Mesothelial cell of epicardium (in vitro differentiated cells): ENCODE measurements at regions not wholly inside any gene's neighbourhood (a gene's known extent, or its start where the extent isn't known, plus 50 kb on each side); places are given as distances from the start of the nearest gene placed in this dataset.

Experiments
- DNase-seq, 2 experiments: peaks; one replicate each; pipeline ENCODE4 v3.0.0; 2021; ENCODE audit warnings: low spot score in 2 of 2; ENCODE audit not compliant: unreplicated experiment in 2 of 2
- H3K27ac Mint-ChIP-seq: 2 replicates; pipeline ENCODE4 v1.8.0; 2021; ENCODE audit warnings: mixed read lengths
- H3K27me3 Mint-ChIP-seq: 2 replicates; pipeline ENCODE4 v1.8.0; 2021; ENCODE audit warnings: low read depth, mixed read lengths
- H3K36me3 Mint-ChIP-seq: 2 replicates; pipeline ENCODE4 v1.8.0; 2021; ENCODE audit warnings: mixed read lengths
- H3K4me1 Mint-ChIP-seq: 2 replicates; pipeline ENCODE4 v1.8.0; 2021; ENCODE audit warnings: mixed read lengths
- H3K4me3 Mint-ChIP-seq: 2 replicates; pipeline ENCODE4 v1.8.0; 2021; ENCODE audit warnings: mild to moderate bottlenecking, moderate library complexity, mixed read lengths
- H3K9me3 Mint-ChIP-seq: 2 replicates; pipeline ENCODE4 v1.8.0; 2021; ENCODE audit warnings: mixed read lengths
- TF ChIP-seq, protein P1 (sequence below): fragments of 200-600 bp; sonication (generic); IDR thresholded peaks from one replicate; pipeline ENCODE4 v1.5.0; 2021; ENCODE audit warnings: antibody characterized with exemption; ENCODE audit not compliant: unreplicated experiment

DNA sequence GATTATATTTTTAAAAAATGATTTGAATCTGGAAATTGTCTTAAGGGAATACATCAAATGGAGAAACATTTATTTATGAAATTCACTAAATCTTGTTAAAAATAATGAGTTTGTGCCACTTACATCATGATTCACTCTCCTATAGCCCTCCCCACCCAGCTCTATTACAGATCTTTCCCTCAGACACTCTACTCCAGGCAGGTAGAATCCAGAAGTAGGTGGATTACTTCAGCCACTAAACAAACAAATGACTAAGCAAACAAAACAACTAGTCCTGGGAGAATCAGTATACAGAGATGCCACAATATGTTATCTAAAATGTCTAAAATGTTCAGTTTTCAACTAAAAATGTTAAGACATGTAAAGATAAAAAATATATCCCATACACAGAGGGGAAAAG, 608.1 kb upstream of the UBE2E2 start:
- Mint-ChIP-seq H3K4me1 (no peaks in the 10 kb centered on the region), H3K9me3 (peaks cover 17% of the 10 kb centered on the region), H3K36me3 (no peaks in the 10 kb centered on the region), H3K27ac (no peak overlapping the region), H3K27me3 (no peaks in the 10 kb centered on the region), H3K4me3 (no peak overlapping the region)
- no peak for DNase-seq
- TF ChIP-seq, protein P1, sequence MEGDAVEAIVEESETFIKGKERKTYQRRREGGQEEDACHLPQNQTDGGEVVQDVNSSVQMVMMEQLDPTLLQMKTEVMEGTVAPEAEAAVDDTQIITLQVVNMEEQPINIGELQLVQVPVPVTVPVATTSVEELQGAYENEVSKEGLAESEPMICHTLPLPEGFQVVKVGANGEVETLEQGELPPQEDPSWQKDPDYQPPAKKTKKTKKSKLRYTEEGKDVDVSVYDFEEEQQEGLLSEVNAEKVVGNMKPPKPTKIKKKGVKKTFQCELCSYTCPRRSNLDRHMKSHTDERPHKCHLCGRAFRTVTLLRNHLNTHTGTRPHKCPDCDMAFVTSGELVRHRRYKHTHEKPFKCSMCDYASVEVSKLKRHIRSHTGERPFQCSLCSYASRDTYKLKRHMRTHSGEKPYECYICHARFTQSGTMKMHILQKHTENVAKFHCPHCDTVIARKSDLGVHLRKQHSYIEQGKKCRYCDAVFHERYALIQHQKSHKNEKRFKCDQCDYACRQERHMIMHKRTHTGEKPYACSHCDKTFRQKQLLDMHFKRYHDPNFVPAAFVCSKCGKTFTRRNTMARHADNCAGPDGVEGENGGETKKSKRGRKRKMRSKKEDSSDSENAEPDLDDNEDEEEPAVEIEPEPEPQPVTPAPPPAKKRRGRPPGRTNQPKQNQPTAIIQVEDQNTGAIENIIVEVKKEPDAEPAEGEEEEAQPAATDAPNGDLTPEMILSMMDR, result no peak

DNA sequence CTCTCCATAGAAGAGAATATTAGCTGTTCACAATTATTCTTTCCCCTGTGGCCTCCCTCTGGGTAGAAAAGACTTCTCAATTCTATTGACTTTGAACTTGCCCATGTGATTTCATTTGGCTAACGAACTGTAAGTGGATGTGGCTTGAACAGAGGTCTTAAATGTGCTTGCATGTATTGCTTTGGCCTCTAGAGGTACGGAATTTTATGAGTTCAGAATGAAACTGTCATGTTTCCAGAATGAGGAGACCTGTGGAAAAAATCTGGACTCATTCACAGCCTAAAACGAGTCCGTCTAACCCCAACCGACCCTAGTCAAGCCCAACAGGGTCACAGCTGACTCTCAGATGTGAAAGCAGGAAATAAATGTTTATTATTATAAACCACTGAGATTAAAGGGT, 596.7 kb upstream of the UBE2E2 start:
- H3K4me3 Mint-ChIP-seq, result no peak overlapping the region
- no peak for DNase-seq
- H3K4me1 Mint-ChIP-seq, result no peaks in the 10 kb centered on the region
- no peaks in the 10 kb centered on the region for H3K9me3 Mint-ChIP-seq
- no peaks in the 10 kb centered on the region for H3K36me3 Mint-ChIP-seq
- H3K27ac Mint-ChIP-seq, result no peak overlapping the region
- H3K27me3 Mint-ChIP-seq, result no peaks in the 10 kb centered on the region
- TF ChIP-seq, protein P1, result no peak

DNA sequence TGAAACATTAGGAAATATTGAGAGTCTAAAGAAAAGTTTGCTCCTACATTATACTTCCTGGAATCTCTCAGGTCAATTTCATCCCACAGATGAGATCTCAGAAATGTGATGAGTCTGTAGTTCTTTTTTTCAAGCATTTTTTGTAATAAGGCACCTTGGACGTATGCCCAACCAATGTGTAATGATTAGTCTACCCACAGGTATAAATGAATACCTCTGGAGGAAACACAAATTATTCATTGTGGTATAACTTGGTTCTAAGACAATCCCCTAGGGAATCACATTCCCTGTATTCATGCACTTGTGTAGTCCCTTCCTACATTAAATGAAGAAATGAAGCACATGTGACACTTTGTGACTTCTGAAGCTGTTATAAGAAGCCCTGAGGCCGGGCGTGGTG, 596.2 kb upstream of the UBE2E2 start:
- Mint-ChIP-seq H3K4me1 (no peaks in the 10 kb centered on the region), H3K36me3 (no peaks in the 10 kb centered on the region), H3K27me3 (no peaks in the 10 kb centered on the region), H3K27ac (no peak overlapping the region), H3K4me3 (no peak overlapping the region), H3K9me3 (no peaks in the 10 kb centered on the region)
- TF ChIP-seq, protein P1, result no peak
- no peak for DNase-seq

DNA sequence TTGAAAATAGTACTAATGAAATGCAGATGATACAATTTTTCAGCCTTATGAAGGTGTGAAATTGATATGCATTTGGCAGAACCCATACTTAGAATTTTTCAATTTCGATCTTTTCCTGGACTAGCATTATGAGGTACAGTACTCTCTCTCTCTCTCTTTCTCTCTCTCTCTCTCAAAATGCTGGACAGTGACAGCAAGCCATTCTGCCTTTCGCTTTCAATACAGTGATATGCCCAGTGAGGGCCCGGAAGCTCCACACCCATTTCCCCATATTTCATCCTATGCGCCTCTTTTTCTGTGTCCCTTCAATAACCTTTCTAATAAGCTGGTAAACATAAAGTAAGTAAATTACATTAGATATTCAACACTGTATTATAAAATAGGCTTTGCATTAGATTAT, 595.0 kb upstream of the UBE2E2 start:
- no peaks in the 10 kb centered on the region for H3K36me3 Mint-ChIP-seq
- TF ChIP-seq, protein P1, result no peak
- H3K4me1 Mint-ChIP-seq, result no peaks in the 10 kb centered on the region
- no peak overlapping the region for H3K4me3 Mint-ChIP-seq
- H3K27ac Mint-ChIP-seq, result no peak overlapping the region
- no peak for DNase-seq
- peaks cover 5% of the 10 kb centered on the region for H3K27me3 Mint-ChIP-seq
- no peaks in the 10 kb centered on the region for H3K9me3 Mint-ChIP-seq

DNA sequence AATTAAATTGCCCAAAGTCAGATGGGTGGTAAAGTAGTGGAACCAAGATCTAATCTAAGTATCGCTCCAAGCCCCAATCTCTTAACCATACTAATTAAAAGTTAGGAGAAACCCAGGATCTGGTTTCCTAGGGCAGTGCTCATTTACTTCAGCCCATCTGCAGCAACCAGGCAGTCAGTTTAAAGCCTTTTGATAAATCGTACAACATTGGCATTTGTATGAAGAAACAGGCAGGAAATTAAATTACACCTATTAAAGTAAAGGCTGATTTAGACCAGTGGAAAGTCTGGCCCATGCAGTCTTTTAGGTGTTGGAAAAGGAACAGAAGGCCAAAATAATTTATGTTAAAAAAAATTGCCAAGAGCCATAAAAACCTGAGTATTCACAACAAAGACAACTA, 594.4 kb upstream of the UBE2E2 start:
- no peak overlapping the region for H3K4me3 Mint-ChIP-seq
- no peak overlapping the region for H3K27ac Mint-ChIP-seq
- TF ChIP-seq, protein P1, result no peak
- peaks cover 7% of the 10 kb centered on the region for H3K27me3 Mint-ChIP-seq
- no peaks in the 10 kb centered on the region for H3K9me3 Mint-ChIP-seq
- no peaks in the 10 kb centered on the region for H3K36me3 Mint-ChIP-seq
- H3K4me1 Mint-ChIP-seq, result no peaks in the 10 kb centered on the region
- DNase-seq, result no peak

DNA sequence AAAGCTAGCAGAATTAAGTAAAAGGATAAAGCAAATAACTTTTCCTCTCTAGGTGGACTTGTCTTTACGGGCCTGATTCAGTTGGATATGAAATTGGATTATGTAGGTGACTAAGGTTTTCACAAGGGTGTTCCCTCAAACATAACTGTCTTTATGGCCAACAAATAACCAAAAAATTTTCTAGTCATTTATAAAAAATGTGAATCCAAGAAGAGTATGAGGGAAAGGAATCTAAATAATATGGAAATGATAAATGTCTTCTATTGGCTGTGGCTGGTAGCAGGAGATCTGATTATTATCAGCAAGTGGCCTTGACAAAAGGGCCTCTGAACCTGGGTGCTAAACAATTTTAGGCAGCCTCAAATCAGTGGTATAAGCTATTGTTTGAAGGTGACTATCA, 594.0 kb upstream of the UBE2E2 start:
- H3K9me3 Mint-ChIP-seq, result no peaks in the 10 kb centered on the region
- H3K4me1 Mint-ChIP-seq, result no peaks in the 10 kb centered on the region
- no peak overlapping the region for H3K4me3 Mint-ChIP-seq
- TF ChIP-seq, protein P1, result no peak
- H3K27ac Mint-ChIP-seq, result no peak overlapping the region
- no peaks in the 10 kb centered on the region for H3K36me3 Mint-ChIP-seq
- no peak for DNase-seq
- H3K27me3 Mint-ChIP-seq, result peaks cover 9% of the 10 kb centered on the region
